Left ventricle myocardium inferior (tissue), 1 donor: ENCODE measurements at regions not wholly inside any gene's neighbourhood (a gene's known extent, or its start where the extent isn't known, plus 50 kb on each side); places are given as distances from the start of the nearest gene placed in this dataset.

ENCODE experiments used
- DNase-seq: peaks from one replicate; pipeline ENCODE4 v3.0.0-alpha.2; 2020
- H3K27ac ChIP-seq: fragments of 200-600 bp; replicated peaks from 2 replicates; pipeline ENCODE4 v1.8.0; 2021
- H3K27me3 ChIP-seq: fragments of 200-600 bp; 2 replicates; pipeline ENCODE4 v1.8.0; 2021; ENCODE audit warnings: low read depth
- H3K36me3 ChIP-seq: fragments of 200-600 bp; 2 replicates; pipeline ENCODE4 v1.8.0; 2021
- H3K4me1 ChIP-seq: fragments of 200-600 bp; 2 replicates; pipeline ENCODE4 v1.8.0; 2021
- H3K4me3 ChIP-seq: fragments of 200-600 bp; 2 replicates; pipeline ENCODE4 v1.8.0; 2021; ENCODE audit warnings: mild to moderate bottlenecking, moderate library complexity
- H3K9me3 ChIP-seq: fragments of 200-600 bp; replicated peaks from 2 replicates; pipeline ENCODE4 v1.8.0; 2021
- intact Hi-C: fragments of 100-400 bp; cut with micrococcal nuclease; formaldehyde crosslinking; loops from one replicate; pipeline ENCODE4 v1.11.0; 2022
- TF ChIP-seq, protein P1 (sequence below): fragments of 200-600 bp; IDR thresholded peaks from 2 replicates; pipeline ENCODE4 v1.8.0; 2021; ENCODE audit warnings: antibody characterized with exemption, mild to moderate bottlenecking, borderline replicate concordance
- donor health status: DM: no; HTN: yes; CAD: no; lungs with severe emphysema.

DNA sequence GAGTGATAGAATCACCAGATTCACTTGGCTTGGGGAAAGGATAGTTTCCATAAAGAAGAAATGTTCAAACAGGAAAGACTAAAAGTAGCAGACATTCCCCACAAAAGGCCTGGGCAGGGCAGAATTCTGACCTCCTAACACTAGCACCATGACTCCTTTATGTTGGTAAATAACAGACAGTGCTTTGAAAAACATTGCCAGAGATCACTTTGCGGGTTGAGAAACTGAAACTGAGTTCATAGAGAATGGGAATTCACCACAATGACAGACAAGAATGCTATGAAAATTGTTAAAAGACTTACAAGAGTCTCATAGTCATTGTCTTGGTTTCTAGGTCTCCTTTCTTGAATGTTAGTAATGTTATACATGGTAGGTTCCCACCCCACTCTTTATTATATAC, 172.5 kb upstream of the GLRA1 start:
- intact Hi-C loops, result no loop called here
- H3K27ac ChIP-seq, result no peak overlapping the region
- DNase-seq, result no peak
- H3K36me3 ChIP-seq, result no peaks in the 10 kb centered on the region
- peaks cover 9% of the 10 kb centered on the region for H3K27me3 ChIP-seq
- H3K9me3 ChIP-seq, result no peaks in the 10 kb centered on the region
- no peak overlapping the region for H3K4me3 ChIP-seq
- TF ChIP-seq, protein P1, sequence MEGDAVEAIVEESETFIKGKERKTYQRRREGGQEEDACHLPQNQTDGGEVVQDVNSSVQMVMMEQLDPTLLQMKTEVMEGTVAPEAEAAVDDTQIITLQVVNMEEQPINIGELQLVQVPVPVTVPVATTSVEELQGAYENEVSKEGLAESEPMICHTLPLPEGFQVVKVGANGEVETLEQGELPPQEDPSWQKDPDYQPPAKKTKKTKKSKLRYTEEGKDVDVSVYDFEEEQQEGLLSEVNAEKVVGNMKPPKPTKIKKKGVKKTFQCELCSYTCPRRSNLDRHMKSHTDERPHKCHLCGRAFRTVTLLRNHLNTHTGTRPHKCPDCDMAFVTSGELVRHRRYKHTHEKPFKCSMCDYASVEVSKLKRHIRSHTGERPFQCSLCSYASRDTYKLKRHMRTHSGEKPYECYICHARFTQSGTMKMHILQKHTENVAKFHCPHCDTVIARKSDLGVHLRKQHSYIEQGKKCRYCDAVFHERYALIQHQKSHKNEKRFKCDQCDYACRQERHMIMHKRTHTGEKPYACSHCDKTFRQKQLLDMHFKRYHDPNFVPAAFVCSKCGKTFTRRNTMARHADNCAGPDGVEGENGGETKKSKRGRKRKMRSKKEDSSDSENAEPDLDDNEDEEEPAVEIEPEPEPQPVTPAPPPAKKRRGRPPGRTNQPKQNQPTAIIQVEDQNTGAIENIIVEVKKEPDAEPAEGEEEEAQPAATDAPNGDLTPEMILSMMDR, result no peak
- H3K4me1 ChIP-seq, result no peaks in the 10 kb centered on the region

DNA sequence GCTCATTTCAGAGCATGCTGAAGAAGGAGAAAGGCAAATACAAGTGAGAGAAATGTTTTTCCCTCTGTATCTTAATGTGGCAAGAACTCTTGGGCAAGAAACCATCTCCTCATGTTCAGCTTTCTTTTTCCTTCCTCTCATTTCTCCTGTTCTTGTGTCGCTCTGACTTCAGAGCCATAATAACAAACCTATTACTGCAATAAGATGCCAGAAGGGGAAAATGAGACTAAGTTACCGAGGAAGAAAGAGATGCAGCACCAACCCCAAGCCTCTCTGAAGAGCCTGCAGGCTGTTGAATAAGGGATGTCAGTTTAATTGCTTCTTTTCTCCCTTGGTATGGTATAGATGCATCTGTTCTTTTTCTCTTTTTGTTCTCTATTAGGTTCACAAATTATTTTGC, 170.1 kb upstream of the GLRA1 start:
- Histone ChIP-seq H3K27ac (no peak overlapping the region), H3K36me3 (no peaks in the 10 kb centered on the region), H3K27me3 (peaks cover 9% of the 10 kb centered on the region), H3K9me3 (no peaks in the 10 kb centered on the region), H3K4me3 (no peak overlapping the region), H3K4me1 (no peaks in the 10 kb centered on the region)
- TF ChIP-seq, protein P1, result no peak
- no peak for DNase-seq
- intact Hi-C loops, result no loop called here

DNA sequence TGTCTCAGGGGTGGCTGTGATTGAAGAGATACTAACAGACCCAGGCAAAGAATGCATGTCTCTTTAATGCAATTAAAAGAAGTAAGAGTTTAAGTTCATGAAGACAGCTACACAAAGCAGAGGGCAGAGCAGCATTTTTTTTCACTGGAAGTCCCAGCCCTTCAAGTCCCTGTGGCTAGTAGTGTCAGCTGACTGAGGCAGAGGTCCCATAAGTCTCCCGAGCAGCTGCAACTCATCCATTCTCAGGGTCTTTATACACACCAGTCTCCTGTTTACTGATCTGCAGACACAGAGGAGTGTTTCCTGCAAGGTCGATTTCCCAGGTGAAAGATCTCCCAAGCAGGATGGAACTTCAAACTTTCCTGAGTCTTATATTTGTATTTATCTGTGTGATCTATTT, 169.4 kb upstream of the GLRA1 start:
- H3K27me3 ChIP-seq, result peaks cover 9% of the 10 kb centered on the region
- TF ChIP-seq, protein P1, result no peak
- no peaks in the 10 kb centered on the region for H3K36me3 ChIP-seq
- DNase-seq, result no peak
- H3K27ac ChIP-seq, result no peak overlapping the region
- no peaks in the 10 kb centered on the region for H3K4me1 ChIP-seq
- H3K4me3 ChIP-seq, result no peak overlapping the region
- no peaks in the 10 kb centered on the region for H3K9me3 ChIP-seq
- intact Hi-C loops, result no loop called here

DNA sequence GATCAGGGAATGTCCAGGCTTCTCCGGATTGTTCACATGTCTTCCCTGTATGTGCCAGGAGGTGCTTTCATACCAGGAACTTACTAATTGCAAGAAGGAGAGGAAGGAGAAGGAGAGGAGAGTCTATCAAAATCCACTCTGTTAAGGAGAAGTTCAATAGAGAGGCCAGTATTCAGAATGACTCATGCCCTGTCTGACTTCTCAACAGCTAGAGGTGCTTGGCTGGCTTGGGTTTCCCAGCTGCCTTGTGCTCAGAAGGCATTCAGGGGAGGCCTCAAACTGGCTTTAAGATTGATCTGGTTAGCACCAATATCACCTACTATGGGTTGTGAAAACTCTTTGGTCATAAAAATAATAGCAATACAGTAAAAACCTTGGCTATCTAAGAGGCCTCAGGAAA, 167.9 kb upstream of the GLRA1 start:
- no peak for DNase-seq
- Histone ChIP-seq H3K36me3 (no peaks in the 10 kb centered on the region), H3K4me1 (no peaks in the 10 kb centered on the region), H3K27me3 (peaks cover 13% of the 10 kb centered on the region), H3K4me3 (no peak overlapping the region), H3K9me3 (no peaks in the 10 kb centered on the region), H3K27ac (no peak overlapping the region)
- TF ChIP-seq, protein P1, result no peak
- intact Hi-C loops, result no loop called here

DNA sequence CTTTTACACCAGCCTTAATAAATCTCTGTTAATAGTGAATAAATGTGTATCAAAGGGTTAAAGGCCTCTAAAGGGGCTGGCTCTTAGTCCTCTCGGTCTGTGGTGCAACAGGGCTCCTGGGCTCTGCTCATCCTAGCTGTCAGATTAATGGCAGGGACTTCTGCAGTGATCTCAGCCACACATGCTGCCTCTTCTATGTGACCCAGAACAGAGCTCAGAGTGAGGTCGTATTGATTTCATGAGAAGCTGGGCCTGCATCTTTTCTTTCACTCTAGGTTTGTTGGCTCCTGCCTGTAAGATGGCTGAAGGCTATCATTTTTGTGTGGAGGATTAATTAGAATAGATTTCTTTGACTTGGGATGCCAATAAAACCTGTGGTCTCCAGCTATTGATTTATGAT, 165.0 kb upstream of the GLRA1 start:
- TF ChIP-seq, protein P1, result no peak
- intact Hi-C loops, result no loop called here
- H3K4me3 ChIP-seq, result no peak overlapping the region
- H3K27ac ChIP-seq, result no peak overlapping the region
- no peaks in the 10 kb centered on the region for H3K9me3 ChIP-seq
- no peaks in the 10 kb centered on the region for H3K4me1 ChIP-seq
- no peaks in the 10 kb centered on the region for H3K36me3 ChIP-seq
- peaks cover 4% of the 10 kb centered on the region for H3K27me3 ChIP-seq
- DNase-seq, result no peak

DNA sequence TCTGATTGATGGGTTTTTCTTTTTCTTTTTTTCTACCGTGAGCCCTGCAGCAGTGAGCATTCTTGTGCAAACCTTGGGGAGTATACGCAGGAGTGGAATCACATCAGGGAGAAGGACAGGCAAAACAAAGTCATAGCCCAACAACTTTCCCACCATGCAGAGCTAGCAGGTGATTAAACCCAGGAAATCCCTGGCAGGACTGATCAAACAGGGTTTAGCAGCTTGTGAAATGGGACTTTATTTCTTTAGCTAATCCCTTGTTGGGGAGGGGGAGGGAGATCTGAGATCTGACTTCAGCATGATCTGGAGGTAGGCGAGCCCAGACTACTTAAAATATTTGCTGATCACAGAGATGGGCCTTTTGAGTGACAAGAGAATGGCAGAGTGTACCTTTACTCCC, 162.0 kb upstream of the GLRA1 start:
- Histone ChIP-seq H3K4me1 (no peaks in the 10 kb centered on the region), H3K9me3 (peaks cover 6% of the 10 kb centered on the region), H3K36me3 (no peaks in the 10 kb centered on the region), H3K4me3 (no peak overlapping the region), H3K27me3 (peaks cover 4% of the 10 kb centered on the region), H3K27ac (no peak overlapping the region)
- no peak for DNase-seq
- TF ChIP-seq, protein P1, result no peak
- intact Hi-C loops, result no loop called here
